ENCODE measurements at regions not wholly inside any gene's neighbourhood (a gene's known extent, or its start where the extent isn't known, plus 50 kb on each side); places are given as distances from the start of the nearest gene placed in this dataset.
"Not testable (repeated sequence)": the region's sequence is repeated elsewhere in the genome, so short reads cannot be mapped to it uniquely, and the experiment has no call there.

DNA sequence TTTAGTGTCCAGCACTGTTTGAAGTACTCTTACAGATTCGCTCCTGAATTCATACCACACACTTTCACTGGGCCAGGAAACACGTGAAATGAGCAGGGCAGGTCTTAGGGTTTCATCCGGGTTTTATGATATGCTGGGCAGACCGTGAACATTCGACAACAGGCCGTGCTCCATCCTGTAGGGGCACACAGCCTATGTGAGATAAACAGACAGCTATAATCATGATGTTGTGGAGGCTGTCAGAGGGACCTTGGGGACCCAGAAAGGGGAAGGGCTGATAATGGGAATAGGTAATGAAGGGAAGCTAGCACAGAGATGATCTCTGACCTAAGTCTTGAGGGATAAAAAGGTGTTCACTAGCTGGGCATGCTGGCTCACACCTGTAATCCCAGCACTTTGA lies 110.4 kb downstream of the RIN2 start:
- DNase-seq (ENCODE audit: low read depth in 2 of 2): no peak

DNA sequence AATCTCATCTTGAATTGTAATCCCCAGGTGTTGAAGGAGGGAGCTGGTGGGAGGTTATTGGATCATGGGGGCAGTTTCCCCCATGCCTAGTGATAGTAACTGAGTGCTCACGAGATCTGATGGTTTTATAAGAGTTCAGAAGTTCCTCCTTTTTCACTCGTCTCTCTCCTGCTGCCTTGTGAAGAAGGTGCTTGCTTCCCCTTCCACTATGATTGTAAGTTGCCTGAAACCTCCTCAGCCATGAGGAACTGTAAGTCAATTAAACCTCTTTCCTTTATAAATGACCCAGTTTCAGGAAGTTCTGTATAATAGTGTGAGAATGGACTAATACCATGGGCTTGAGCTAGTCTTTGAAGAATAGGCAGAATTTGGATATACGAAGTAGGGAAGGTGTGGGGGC lies 113.9 kb downstream of the RIN2 start:
- no peak for DNase-seq (ENCODE audit: low read depth in 2 of 2)

DNA sequence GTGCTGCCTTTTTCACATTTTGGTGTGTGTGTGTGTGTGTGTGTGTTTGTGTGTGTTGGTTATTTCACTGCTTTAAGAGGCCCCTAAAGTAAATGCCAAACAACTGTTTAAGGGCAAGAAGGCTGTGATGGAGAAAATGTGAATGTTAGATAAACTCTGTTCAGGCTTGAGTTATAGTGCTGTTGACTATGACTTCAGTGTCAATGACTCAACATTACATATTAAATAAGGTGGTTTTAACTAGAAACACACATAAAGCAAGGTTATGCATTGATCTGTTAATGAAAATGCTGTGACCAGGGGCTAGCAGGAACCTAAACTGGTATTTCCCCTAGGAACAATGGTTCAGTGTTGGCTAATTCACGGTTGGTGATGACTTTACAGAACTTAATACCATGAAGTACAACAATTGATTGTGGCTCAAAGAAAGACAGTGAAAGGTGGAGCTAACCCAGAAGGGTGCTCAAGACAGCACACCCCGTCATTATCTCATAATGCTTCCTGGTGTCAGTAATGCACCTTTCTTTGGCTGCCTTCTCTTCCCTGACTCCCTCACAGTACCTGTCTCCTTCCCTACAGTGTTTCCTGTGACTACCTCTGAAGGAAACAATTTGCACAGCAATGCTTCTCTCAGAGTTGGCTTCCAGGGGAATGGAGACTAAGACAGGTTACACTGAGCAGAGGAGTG lies 116.1 kb downstream of the RIN2 start:
- DNase-seq (ENCODE audit: low read depth in 2 of 2): no peak

DNA sequence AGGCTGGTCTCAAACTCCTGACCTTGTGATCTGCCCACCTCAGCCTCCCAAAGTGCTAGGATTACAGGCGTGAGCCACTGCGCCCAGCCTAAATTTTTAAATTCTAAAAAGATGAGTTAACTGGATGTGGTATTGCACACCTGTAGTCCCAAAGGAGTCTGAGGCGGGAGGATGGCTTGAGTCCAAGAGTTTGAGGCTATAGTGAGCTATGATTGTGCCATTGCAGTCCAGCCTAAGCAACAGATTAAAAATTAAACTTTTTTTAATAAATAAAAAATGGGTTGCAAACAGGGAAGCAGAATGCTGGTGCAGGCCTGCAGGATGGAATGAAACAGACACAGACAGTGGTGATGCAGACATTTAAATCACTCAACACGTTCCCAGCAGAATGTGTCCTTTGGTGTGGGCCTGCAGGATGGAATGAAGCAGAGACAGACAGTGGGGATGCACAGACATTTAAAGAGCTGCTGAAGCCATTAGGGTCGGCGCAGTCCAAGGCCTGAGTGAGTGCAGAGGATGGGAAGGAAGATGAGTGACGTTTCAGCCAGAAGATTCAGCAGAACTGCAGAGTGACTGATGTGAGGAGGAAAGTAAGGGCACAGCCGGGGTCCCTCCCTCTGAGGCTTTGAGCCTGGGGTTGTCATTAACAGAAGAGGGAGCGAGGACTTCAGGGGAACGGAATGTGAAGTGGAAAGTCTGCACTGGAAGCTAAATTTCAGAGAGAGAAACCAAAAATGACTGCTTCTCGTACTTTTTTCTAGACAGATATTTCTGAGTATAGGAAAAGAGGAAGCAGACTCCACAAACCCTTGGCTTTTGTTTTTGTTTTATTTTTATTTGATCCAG lies 117.5 kb downstream of the RIN2 start:
- no peak for DNase-seq (ENCODE audit: low read depth in 2 of 2)

DNA sequence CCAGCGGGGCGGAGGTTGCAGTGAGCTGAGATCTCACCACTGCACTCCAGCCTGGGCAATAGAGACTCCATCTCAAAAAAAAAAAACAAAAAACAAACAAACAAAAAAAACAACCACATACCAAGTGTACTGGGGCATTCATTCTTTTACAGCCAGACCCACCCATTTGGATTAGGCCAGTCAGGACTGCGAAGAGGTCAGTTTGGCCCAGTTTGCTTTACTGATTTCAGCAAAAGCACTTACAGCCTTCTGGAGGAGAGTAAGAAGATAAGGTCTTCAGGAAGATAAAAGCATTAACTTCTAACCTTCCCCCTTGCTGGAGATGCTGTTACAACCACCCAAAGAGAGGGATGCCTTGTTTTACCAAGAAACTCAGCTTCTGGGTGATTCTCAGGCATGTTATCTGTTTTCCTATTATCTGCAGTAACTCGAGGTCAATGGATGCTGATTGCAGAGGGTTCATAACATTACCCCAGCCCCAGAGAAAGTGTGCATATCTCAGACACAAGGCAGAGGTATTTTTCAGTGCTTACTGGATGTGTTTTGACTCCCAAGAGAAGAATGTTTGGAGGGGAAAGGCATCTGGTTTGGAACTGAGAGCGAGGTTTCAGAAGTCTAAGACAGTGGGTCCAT lies 118.9 kb downstream of the RIN2 start:
- no peak for DNase-seq (ENCODE audit: low read depth in 2 of 2)

DNA sequence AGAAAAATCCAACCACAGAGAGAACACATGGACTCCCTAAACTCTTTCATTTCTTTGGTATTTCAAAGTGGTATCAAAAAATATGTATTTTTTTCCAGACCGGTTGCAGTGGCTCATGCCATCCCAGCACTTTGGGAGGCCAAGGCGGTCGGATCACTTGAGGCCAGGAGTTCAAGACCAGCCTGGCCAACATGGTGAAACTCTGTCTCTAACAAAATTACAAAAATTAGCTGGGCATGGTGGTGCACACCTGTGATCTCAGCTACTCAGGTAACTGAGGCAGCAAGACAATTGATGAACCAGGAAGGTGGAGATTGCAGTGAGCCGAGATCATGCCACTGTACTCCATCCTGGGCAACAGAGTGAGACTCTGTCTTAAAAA lies 121.8 kb downstream of the RIN2 start:
- DNase-seq (ENCODE audit: low read depth in 2 of 2): not testable (repeated sequence)

DNA sequence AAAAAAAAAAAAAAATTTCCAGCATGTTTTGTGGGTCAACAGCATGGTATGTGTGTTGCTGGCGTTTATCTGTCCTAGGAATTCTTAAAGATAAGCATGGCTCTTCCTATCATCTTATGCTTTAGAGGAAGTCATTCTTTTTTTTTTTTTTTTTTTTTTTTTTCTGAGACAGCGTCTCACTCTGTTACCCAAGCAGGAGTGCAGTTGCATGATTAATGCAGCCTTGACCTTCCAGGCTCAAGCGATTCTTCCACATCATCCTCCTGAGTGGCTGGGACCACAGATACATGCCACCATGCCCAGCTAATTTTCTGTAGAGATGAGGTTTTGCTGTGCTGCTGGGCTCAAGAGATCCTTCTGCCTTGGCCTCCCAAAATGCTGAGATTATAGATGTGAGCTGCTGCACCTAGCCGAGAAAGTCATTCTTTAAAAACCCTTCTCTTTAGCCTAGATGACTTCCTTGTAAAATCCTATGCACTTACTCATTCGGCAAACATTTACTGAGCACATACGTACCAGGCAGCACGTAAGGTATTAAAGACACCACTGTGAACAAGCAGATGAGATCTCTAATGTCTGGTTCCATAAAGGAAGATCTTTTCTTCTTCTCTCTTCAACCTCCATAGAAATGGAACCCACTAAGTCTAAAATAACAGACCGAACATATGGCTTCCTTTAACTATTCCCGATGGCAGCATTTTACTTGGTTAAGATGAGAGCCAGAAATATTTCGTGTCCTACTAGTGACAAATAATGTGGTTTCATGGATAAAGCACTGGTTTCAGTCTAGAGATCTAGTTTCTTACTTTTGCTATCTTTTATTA lies 122.4 kb downstream of the RIN2 start:
- DNase-seq (ENCODE audit: low read depth in 2 of 2): no peak

DNA sequence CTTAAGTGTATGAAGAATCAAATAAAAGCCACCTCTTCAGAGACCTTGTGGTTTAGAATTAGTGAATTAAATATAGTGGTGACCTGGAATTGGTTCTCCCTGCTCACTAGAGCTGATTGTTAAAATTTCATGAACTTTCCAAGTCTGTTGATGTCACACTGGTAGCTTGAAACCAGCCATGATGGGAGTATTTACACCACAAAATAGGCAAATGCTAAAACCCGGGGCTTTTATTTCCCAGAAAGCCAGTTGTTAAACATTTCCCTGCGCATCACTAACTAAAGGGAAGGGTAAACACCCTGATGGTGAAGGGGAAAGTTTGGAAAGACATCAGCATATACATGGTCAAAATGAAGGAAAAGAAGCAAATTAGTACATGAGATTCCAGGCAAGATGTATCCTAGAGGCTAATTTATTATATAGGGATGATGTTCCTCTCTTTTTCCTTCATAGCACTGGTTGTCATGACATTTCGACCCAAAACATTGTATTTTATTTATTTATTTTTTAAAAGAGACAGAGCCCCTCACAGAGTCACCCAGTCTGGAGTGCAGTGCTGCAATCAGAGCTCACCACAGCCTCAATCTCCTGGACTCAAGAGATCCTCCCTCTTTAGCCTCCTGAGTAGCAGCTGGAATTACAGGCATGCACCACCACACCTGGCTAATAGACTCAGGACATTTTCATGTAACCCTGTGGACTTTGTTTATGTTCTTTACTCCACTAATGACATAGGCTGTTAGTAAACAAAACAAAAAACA lies 123.2 kb downstream of the RIN2 start:
- no peak for DNase-seq (ENCODE audit: low read depth in 2 of 2)

DNA sequence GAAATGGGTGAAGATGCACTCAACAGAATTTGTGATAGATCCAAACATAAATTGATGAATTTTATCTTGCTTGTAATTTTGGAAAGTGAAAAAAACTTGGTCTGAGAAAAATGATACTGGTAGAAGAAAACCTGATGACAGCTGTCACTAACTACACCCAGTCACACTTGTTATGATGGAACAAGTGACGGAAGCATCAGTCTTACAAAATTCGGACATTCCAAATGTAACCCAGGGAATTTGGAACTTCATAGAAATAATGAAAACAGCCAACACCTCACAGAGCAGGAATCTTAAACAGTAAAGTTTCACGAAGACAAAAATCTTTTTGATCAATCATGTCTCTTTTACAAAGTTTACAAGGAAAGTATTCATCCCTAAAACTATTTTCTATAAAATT lies 123.9 kb downstream of the RIN2 start:
- no peak for DNase-seq (ENCODE audit: low read depth in 2 of 2)

DNA sequence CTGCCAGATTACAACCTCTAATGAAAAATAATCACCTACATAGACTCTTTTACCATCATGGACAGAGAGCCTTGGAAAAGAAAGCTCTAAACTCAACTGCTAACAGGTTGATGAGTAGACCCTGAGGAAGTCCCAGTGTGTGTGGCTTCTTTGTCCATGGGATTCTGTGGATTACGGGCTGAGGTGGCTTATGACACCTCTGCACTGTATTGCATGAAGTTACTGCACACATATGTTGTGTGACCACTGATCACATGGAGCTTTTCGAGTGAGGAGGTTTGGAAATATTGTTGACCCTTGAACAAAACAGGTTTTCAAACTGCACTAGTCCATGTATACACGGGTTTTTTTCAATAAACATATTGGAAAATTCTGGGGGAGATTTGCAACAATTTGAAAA lies 124.4 kb downstream of the RIN2 start:
- no peak for DNase-seq (ENCODE audit: low read depth in 2 of 2)

DNA sequence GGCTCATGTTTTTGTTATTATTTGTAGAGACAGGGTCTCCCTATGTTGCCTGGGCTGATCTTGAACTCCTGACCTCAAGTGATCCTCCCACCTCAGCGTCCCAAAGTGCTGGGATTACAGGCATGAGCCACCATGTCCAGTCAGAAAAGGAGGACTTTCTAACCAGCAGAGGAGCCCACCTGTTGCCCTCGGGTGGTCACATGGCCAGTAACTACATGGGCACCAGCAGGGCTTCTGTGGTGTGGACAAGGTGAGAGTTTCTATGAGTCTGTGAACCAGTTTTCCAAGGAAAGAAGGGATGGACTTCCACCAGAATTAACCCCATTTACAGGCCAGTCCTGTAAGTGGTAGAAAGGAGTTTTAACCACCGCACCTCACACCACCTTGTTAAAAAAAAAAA lies 125.4 kb downstream of the RIN2 start:
- DNase-seq (ENCODE audit: low read depth in 2 of 2): no peak

DNA sequence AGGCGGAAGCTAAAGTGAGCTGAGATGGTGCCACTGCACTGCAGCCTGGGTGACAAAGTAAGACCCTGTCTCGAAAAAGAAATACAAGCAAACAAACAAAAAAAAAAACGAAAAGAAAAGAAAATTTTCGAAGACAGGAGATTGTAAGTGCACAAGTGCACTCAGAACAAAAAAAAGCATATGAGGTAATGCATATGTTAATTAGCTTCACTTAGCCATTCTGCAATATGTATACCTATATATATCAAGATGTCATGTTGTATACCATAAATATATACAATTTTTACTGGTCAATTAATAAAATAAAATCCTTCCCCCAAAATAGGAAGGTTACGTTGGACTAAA lies 127.5 kb downstream of the RIN2 start:
- DNase-seq (ENCODE audit: low read depth in 2 of 2): no peak

DNA sequence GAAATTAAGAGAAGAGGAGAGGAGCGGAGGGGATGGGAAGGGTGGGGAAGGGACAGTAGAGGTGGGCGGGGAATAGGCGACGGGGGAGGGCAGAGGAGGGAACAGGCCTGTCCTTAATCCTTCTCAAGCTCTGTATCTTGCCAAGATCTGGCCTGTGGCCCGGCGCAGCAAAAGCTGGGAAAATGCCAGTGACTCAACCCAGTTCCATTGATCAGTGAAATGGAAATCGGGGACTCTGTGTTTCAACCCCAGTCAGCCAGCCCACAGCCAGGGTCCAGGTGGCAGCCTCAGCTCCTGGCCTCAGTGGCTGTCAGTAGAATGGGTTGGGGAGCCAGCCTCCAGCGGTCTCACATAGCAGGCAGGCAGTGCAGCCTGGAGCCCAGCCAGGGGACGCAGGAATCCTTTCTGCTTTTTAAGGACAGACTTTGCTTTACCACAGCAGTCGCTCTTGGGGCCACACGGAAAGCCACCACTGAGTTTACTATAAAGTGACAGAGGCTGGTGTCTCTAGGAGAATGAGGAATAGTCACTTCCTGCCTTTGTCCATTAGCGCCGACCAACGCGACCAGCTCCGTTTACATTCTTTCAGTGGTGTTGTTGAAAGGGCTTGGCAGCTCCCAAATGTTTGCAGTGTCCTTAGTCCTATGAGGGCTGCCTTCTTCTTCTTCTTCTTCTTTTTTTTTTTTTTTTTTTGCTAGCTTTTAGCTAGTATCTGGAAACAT lies 128.0 kb downstream of the RIN2 start:
- no peak for DNase-seq (ENCODE audit: low read depth in 2 of 2)

DNA sequence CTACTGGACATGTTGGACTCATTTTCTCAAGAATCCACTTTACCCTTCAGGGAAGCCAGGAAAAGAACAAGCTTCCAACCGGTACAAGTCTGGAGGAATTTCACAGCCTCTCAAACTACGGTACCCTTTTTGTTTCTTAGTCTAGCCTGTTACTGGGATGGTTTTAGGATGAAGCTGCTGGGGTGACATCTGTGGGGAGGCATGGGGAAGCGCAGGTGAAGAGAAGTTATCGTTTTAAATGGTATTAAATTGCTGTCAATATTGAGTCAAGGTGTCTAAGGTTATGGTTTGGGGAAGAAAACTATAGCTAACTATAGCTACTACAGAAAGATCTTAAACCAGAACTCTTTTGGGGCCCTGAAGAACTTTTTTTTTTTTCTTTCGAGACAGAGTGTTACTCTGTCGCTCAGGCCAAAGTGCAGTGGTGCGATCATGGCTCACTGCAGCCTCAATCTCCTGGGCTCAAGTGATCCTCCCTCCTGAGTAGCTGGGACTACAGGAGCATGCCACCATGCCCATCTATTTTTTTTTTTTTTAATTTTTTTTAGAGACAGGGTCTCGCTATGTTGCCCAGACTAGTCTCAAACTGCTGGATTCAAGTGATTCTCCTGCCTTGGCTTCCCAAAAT lies 128.7 kb downstream of the RIN2 start:
- DNase-seq (ENCODE audit: low read depth in 2 of 2): no peak

DNA sequence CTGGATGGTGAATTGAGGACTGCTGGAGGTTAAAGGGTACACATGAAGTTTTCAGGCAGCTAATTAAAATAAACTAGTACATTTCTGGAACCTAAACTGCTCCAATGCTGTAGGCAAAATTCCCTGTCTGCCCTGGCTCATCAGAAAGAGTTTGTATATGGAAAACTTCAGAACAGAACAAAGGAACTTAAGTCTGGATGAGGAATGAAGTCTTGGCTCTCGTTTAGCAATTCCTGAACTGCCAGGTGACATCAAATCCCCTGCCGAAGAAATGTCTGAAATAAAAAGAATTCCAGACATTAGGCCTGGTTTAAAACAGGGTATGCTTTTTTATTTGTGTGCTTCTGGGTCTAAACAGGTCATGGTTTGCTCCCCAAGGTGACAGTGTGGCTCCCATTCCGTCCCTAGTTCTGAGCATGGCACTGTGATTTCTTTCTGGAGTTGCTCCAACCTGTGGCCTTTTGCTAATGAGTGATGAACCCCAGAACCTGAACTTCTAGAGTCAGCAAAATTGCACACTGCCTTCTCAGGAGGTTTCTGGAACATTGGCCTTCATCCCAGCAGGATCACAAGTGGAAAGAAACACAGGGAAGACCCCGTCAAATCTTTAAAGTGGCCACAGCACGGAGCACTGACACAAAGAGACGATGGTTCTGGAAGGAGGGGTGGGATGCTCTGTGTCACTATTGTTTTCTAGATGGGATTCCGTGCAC lies 129.4 kb upstream of the NAA20 start:
- no peak for DNase-seq (ENCODE audit: low read depth in 2 of 2)

DNA sequence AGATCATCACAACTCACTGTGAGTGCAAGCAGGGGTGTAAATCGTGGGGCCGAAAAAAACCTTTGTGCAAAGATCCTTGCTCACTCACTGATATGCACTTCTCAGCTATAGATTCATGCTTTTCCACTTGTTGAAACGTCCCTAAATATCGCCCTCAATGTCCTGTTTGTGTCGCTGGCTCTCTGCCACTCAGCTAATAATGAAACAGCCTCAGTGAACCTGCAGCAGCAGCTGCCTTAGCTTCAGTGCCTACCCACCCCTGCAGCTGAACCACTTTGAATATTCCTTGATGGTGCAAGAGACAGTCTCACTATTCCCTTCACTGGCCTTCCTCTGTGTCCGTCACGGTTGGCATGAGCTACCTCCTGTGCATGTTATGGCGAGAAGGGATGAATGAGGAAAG lies 128.9 kb upstream of the NAA20 start:
- DNase-seq (ENCODE audit: low read depth in 2 of 2): no peak

DNA sequence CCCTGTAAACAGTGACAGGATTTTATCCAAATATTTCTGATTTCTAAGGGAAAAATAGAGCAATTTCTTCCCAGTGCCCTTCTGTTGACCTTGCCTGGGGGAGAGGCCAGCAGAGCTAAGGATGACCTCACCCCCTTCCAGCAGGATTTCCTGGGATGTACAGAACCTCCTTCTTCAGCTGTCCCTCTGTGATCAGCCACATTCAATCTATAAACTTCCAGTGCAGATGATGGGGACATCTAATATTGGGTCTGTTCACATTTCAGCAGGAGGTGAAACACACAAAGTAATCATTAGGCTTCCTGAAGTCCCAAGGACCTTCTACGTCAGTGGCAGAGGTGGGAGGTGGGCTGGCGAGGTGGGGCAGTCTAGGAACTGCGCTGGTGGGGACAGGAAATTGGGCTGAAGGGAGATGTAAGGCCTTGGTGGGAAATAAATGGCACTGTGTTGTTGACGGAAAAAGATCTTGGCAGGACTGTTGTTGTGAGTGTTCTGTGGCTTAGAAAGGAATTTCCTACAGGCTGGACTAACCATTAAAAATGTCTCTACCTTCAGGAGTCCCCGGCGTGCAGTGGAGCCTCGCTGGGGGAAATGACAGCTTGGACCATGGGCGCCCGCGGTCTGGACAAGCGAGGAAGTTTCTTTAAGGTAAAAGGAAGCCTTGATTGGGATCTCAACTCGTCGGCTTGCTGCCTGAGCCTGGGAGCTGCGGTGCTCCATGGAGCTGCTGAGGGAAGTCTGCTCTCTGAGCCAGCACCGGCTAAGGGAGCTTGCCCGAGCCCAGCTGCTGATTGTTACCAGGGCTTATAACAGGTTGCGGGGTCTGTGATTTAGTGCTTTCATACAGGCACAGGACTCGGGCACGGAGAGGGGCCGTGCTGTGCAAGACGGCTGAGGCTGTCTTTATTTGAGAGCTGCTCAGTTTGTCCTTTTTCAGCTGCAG lies 127.9 kb upstream of the NAA20 start:
- DNase-seq (ENCODE audit: low read depth in 2 of 2): no peak

DNA sequence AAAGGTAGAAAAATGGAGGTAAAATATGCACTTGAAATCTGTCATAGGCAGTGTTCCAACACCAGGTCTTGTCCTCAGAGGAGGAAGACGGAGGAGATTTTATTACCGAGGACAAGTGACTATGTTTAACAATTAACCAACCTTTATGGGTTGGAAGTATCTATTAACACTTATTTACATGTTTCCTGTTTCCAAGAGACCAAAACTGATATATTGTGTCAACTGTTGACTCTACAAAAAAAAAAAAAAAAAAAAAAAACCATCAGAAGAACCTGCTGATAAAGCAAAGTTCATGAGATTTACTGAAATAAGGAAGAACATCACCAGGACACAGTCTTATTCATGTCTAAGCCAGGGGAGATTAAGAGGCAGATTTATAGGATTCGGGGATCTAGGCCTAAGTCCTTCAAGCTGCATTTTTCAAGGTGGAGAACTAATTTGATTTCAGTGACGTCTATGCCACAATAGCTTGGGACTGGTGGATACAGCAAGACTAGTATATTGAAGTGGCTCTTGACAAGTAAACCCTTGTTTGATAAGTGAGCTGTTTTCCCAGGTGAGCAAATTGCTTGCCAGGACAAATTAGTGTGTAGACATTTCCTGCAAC lies 126.6 kb upstream of the NAA20 start:
- no peak for DNase-seq (ENCODE audit: low read depth in 2 of 2)

Data from activated CD4-positive, alpha-beta T cell treated with anti-CD3 and anti-CD28 coated beads for 24 hours (primary cell).